ENCODE measurements at regions not wholly inside any gene's neighbourhood (a gene's known extent, or its start where the extent isn't known, plus 50 kb on each side); places are given as distances from the start of the nearest gene placed in this dataset.

DNA sequence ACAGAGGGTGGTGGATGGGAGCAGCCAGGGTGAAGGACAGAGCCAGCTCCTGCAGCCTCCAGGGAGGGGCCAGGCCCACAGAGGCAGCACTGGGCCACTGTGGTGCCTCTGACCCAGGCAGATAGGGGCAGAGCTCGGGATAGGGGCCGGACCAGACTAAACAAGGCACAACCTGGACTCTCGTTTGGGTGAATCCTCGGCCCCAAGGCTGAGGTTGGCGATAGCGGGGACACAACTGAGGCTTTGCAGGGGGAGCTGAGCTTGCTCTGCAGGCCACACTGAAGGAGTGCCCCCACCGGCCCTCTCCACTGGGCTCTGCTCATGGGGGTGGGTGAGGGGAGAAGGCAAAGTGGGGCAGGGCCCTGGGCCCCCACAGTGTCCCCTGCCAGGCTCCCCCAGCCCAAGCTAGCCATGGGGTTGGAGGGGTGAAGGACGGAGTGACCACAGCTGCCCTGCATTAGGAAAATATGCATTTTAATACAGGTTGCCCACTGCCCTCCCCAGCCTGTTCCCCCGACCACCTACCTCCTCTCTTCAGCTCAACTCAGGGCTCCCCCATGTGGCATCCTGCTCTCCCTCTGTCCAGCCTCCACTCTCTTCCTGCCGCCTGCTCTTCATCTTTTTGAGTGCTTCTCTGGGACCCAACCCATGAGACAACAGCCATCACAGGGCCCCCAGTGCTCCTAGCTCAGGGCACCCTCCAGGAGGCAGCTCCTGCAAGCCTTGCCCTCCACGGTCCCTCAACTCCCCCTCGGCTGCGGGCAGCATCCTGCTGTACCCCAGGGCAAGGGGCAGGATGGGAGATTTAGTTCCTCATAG is 152.8 kb downstream of the INHBB start:
- TF ChIP-seq, protein P1, sequence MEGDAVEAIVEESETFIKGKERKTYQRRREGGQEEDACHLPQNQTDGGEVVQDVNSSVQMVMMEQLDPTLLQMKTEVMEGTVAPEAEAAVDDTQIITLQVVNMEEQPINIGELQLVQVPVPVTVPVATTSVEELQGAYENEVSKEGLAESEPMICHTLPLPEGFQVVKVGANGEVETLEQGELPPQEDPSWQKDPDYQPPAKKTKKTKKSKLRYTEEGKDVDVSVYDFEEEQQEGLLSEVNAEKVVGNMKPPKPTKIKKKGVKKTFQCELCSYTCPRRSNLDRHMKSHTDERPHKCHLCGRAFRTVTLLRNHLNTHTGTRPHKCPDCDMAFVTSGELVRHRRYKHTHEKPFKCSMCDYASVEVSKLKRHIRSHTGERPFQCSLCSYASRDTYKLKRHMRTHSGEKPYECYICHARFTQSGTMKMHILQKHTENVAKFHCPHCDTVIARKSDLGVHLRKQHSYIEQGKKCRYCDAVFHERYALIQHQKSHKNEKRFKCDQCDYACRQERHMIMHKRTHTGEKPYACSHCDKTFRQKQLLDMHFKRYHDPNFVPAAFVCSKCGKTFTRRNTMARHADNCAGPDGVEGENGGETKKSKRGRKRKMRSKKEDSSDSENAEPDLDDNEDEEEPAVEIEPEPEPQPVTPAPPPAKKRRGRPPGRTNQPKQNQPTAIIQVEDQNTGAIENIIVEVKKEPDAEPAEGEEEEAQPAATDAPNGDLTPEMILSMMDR (IDR thresholded peaks at IDR 0.05; ENCODE audit: insufficient read depth, low read depth, low read length), result no peak
- H3K4me3 ChIP-seq (ENCODE audit: low read depth, low read length), result no peak overlapping the region
- no peak for DNase-seq (ENCODE audit: low read depth)

DNA sequence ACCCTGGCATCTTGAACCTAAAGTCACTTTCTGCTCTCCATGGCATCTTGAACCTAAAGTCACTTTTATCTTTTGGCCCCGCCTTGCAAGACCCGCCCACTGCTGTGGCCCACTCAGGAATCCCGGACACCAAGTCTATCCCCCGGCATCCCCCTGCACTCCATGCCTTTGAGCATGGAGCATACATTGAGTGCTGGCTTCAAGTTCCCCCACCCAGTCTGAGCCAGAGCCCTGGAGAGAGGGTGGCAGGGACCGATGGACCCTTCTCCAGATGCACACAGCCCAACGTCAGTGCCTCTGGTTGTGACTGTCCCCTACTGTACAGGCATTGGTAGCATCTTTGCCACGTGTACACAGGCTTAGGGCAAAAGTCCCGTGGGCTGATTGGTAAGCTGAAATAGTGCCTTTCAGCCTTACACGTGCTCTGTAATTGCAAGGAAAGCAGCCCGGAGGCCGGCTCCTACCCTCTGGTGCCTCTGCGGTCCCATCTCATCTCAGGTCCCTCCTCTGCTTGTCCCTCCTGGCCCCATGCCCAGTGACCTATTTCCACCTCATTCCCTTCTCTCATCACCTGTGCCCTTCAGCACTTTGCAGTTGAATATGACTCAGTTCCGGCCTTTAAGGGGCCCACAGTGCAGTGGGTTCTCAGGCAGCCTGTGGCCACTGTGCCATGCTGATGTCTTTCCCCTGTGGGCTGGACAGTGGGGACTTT is 154.0 kb downstream of the INHBB start:
- TF ChIP-seq, protein P1 (IDR thresholded peaks at IDR 0.05; ENCODE audit: insufficient read depth, low read depth, low read length), result no peak

DNA sequence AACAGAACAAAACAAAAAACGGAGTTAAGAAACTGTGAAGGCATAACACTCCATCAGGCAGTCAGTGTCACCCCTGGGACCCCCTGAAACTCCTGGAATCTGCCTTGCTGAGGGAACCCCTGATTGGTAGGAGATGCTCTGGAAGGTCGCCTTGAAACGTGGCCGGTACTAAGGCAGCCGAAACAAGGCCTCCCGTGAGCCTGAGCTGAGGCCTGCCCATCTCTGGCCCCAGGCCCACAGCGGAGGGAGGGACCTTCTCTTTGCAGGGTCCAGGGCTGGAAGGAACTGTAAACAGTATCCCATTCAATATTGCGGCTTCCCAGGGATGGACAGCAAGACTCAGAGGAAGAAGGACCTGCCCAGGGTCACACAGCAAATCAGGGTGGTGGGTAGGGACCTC is 155.7 kb downstream of the INHBB start:
- no peak overlapping the region for H3K4me3 ChIP-seq (ENCODE audit: low read depth, low read length)
- DNase-seq (ENCODE audit: low read depth), result no peak
- TF ChIP-seq, protein P1 (IDR thresholded peaks at IDR 0.05; ENCODE audit: insufficient read depth, low read depth, low read length), result no peak

More for the DNA sequence above, 154.0 kb downstream of the INHBB start:
- no peak overlapping the region for H3K4me3 ChIP-seq (ENCODE audit: low read depth, low read length)
- DNase-seq (ENCODE audit: low read depth), result no peak

DNA sequence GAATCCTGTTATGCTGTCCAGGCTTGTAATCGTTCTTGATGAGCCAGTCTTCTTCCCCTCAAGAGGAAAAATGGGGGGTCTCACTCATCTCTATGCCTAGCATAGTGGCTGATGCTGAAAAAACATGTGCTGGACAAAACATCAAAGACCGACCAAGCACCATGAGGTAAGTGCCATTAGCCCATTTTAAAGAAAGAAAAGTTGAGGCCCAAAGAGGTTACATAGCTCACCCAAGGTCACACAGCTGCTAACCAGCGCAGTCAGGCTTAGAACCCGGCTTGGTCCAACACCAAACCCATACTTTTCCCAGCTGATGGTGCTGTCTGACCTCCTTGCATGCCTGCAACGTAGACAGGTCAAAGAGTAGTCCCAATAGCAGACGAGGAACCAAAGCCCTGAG is 156.4 kb downstream of the INHBB start:
- no peak overlapping the region for H3K4me3 ChIP-seq (ENCODE audit: low read depth, low read length)
- TF ChIP-seq, protein P1 (IDR thresholded peaks at IDR 0.05; ENCODE audit: insufficient read depth, low read depth, low read length), result no peak
- no peak for DNase-seq (ENCODE audit: low read depth)

DNA sequence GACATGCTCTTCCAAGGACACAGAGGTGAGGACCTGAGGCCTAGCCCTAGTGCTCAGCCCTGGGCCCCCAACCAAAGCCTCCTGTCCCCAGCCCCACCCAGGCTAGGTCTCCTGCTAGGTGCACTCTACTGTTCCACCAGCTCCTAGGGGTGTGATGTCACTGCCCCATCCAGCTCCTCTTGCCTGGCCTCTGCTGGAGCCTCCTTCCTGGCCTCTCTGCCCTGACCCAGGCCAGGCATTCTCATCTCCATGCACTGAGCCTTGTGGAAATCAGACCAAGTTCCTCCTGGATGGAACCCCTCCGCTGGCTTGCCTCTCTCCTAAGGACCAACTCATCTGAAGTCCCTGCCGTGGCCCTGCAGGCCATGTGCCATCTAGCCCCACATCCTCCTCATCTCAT is 156.8 kb downstream of the INHBB start:
- H3K4me3 ChIP-seq (ENCODE audit: low read depth, low read length), result no peak overlapping the region
- no peak for DNase-seq (ENCODE audit: low read depth)
- TF ChIP-seq, protein P1 (IDR thresholded peaks at IDR 0.05; ENCODE audit: insufficient read depth, low read depth, low read length), result no peak

DNA sequence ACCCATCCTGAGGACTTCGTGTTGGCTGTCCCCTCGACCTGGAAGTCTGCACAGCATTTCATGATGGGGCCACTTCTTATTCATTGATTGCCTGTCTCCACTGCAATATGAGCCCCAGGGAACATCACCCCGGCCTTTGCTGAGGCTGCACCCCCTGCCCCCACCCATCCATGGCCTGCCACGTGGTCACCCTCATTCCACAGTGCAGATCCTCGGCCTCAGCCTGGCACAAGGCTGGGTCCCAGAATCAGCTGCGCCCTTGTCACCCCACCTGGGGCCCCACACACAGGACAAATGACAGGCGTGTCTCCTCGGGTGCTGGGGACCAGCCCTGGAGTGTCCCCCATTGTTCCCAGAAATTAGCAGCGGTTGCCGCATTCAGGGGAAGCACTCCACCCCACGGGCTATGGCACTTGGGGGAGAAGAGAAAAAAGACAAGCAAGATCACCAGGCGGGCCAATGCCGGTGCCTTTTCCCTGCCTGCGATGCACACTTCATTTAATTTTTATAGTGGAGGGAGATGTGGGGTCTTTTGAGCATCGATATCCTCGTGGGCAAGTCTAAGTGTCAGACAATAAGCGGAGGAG is 157.4 kb downstream of the INHBB start:
- DNase-seq (ENCODE audit: low read depth), result no peak
- no peak overlapping the region for H3K4me3 ChIP-seq (ENCODE audit: low read depth, low read length)
- TF ChIP-seq, protein P1 (IDR thresholded peaks at IDR 0.05; ENCODE audit: insufficient read depth, low read depth, low read length), result no peak
